ENCODE measurements at regions not wholly inside any gene's neighbourhood (a gene's known extent, or its start where the extent isn't known, plus 50 kb on each side); places are given as distances from the start of the nearest gene placed in this dataset.

- TF ChIP-seq GATA3 (IDR thresholded peaks at IDR 0.05; ENCODE audit: low read depth, low read length) (no peak), GATA2 (IDR thresholded peaks at IDR 0.05; ENCODE audit: low read depth, low read length) (no peak)
Measured at GRCh38 chr18:28831908-28832307, 655.0 kb upstream of the CDH2 start.

All from SH-SY5Y (cell line).